H1 (cell line): ENCODE measurements at regions not wholly inside any gene's neighbourhood (a gene's known extent, or its start where the extent isn't known, plus 50 kb on each side); places are given as distances from the start of the nearest gene placed in this dataset.

ENCODE experiments used
- CEBPB ChIP-seq: IDR thresholded peaks from 2 replicates; pipeline ENCODE4 v1.6.1; 2012; ENCODE audit warnings: low read depth, low read length
- CHD2 ChIP-seq: IDR thresholded peaks from 2 replicates; pipeline ENCODE4 v1.6.1; 2012; ENCODE audit warnings: low read length, improper control_type of control experiment
- GTF2F1 ChIP-seq: IDR thresholded peaks from 2 replicates; pipeline ENCODE4 v1.6.1; 2012; ENCODE audit warnings: low read depth, low read length, improper control_type of control experiment, borderline replicate concordance
- JUND ChIP-seq: IDR thresholded peaks from 2 replicates; pipeline ENCODE4 v1.6.1; 2011; ENCODE audit warnings: mild to moderate bottlenecking, improper control_type of control experiment, low read length
- POLR2A ChIP-seq, 2 experiments: IDR thresholded peaks; 1 replicate in 1 of 2; 2 replicates in 1 of 2; pipeline ENCODE4 v1.6.1; 2011; ENCODE audit warnings: low read depth in 2 of 2, low read length in 2 of 2, mild to moderate bottlenecking in 2 of 2; ENCODE audit errors: control extremely low read depth in 1 of 2
- POLR2AphosphoS5 ChIP-seq: IDR thresholded peaks from 2 replicates; pipeline ENCODE4 v1.6.1; 2011; ENCODE audit warnings: low read depth, low read length
- POU5F1 ChIP-seq: IDR thresholded peaks from 2 replicates; pipeline ENCODE4 v1.6.1; 2011; ENCODE audit warnings: low read depth, mild to moderate bottlenecking, low read length, moderate library complexity
- YY1 ChIP-seq: IDR thresholded peaks from 2 replicates; pipeline ENCODE4 v1.6.1; 2011; ENCODE audit warnings: low read depth, mild to moderate bottlenecking, low read length
- ZNF274 ChIP-seq: IDR thresholded peaks from 2 replicates; pipeline ENCODE4 v1.7.0; 2012; ENCODE audit warnings: low read length, borderline replicate concordance; ENCODE audit errors: extremely low read depth
- TF ChIP-seq, protein P1 (sequence below), 3 experiments: IDR thresholded peaks; 1 replicate in 2 of 3; 2 replicates in 1 of 3; pipeline versions ENCODE4 v1.5.1 to v1.6.1; 2011; ENCODE audit warnings: low read length in 3 of 3, mild to moderate bottlenecking in 3 of 3, inconsistent platforms in 2 of 3, low read depth in 1 of 3, moderate library complexity in 1 of 3; ENCODE audit not compliant: insufficient read depth in 1 of 3; ENCODE audit errors: control extremely low read depth in 1 of 3

- TF ChIP-seq, protein P1, sequence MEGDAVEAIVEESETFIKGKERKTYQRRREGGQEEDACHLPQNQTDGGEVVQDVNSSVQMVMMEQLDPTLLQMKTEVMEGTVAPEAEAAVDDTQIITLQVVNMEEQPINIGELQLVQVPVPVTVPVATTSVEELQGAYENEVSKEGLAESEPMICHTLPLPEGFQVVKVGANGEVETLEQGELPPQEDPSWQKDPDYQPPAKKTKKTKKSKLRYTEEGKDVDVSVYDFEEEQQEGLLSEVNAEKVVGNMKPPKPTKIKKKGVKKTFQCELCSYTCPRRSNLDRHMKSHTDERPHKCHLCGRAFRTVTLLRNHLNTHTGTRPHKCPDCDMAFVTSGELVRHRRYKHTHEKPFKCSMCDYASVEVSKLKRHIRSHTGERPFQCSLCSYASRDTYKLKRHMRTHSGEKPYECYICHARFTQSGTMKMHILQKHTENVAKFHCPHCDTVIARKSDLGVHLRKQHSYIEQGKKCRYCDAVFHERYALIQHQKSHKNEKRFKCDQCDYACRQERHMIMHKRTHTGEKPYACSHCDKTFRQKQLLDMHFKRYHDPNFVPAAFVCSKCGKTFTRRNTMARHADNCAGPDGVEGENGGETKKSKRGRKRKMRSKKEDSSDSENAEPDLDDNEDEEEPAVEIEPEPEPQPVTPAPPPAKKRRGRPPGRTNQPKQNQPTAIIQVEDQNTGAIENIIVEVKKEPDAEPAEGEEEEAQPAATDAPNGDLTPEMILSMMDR (IDR thresholded peaks at IDR 0.05; ENCODE audit: control extremely low read depth in 1 of 3, insufficient read depth in 1 of 3, low read depth in 1 of 3, low read length in 3 of 3): no peak
- TF ChIP-seq POLR2A (IDR thresholded peaks at IDR 0.05; ENCODE audit: control extremely low read depth in 1 of 2, low read depth in 2 of 2, low read length in 2 of 2) (no peak), POU5F1 (no peak), CEBPB (no peak), CHD2 (no peak), JUND (no peak), POLR2AphosphoS5 (no peak), YY1 (no peak), GTF2F1 (no peak), ZNF274 (no peak)
Observed at GRCh38 chr20:48414786-48415185, 413.0 kb downstream of the PREX1 start.
